CD14-positive monocyte (primary cell): ENCODE measurements at regions not wholly inside any gene's neighbourhood (a gene's known extent, or its start where the extent isn't known, plus 50 kb on each side); places are given as distances from the start of the nearest gene placed in this dataset.

ENCODE experiments used
- DNase-seq, 3 donors: peaks; one replicate each; pipeline ENCODE4 v3.0.0-alpha.2; 2011 to 2022
- H2AFZ ChIP-seq: 2 replicates; pipeline ENCODE4 v1.6.0; 2012; ENCODE audit warnings: mild to moderate bottlenecking, low read depth, low read length, inconsistent platforms; ENCODE audit not compliant: insufficient read depth, poor library complexity, severe bottlenecking
- H3K27ac ChIP-seq, 2 donors: 1 replicate in 1 of 2; 2 replicates in 1 of 2; pipeline ENCODE4 v1.5.1; 2012 to 2013; ENCODE audit warnings: low read length in 2 of 2, control low read depth in 1 of 2, inconsistent platforms in 1 of 2, low read depth in 1 of 2, mild to moderate bottlenecking in 1 of 2
- H3K27me3 ChIP-seq, 2 donors: one replicate each; pipeline versions ENCODE4 v1.6.0 to v1.6.1; 2011 to 2013; ENCODE audit warnings: low read length in 2 of 2; ENCODE audit not compliant: control insufficient read depth in 2 of 2, insufficient read depth in 2 of 2
- H3K36me3 ChIP-seq, 2 donors: replicated peaks in 1 of 2; 1 replicate in 1 of 2; 2 replicates in 1 of 2; pipeline versions ENCODE4 v1.5.1 to v1.6.1; 2012 to 2013; ENCODE audit warnings: low read length in 2 of 2, control low read depth in 1 of 2, inconsistent platforms in 1 of 2, mild to moderate bottlenecking in 1 of 2; ENCODE audit not compliant: insufficient read depth in 2 of 2, control insufficient read depth in 1 of 2
- H3K4me1 ChIP-seq, 2 donors: 1 replicate in 1 of 2; 2 replicates in 1 of 2; pipeline versions ENCODE4 v1.5.1 to v1.6.1; 2012 to 2013; ENCODE audit warnings: low read length in 2 of 2, control low read depth in 1 of 2, inconsistent platforms in 1 of 2, mild to moderate bottlenecking in 1 of 2, moderate library complexity in 1 of 2; ENCODE audit not compliant: insufficient read depth in 2 of 2, control insufficient read depth in 1 of 2
- H3K4me2 ChIP-seq: replicated peaks from 2 replicates; pipeline ENCODE3; 2012; ENCODE audit warnings: low read length, moderate library complexity, mild to moderate bottlenecking; ENCODE audit not compliant: poor library complexity, severe bottlenecking; ENCODE audit errors: extremely low read depth
- H3K4me3 ChIP-seq, 3 experiments: fragments of 200-600 bp in 1 of 3; sonication (generic) in 1 of 3; replicated peaks in 1 of 3; 1 replicate in 2 of 3; 2 replicates in 1 of 3; pipeline ENCODE4 v1.5.1; 2011 to 2013; ENCODE audit warnings: low read length in 3 of 3, mild to moderate bottlenecking in 3 of 3, control low read depth in 2 of 3, low read depth in 2 of 3, inconsistent platforms in 1 of 3, moderate library complexity in 1 of 3
- H3K79me2 ChIP-seq: 2 replicates; pipeline ENCODE4 v1.6.0; 2012; ENCODE audit warnings: mild to moderate bottlenecking, control low read depth, inconsistent platforms, low read length, moderate library complexity; ENCODE audit not compliant: insufficient read depth
- H3K9ac ChIP-seq: 2 replicates; pipeline ENCODE4 v1.6.0; 2017; ENCODE audit warnings: low read length, mild to moderate bottlenecking; ENCODE audit not compliant: insufficient read depth, poor library complexity, severe bottlenecking
- H3K9me3 ChIP-seq, 2 donors: replicated peaks in 1 of 2; 1 replicate in 1 of 2; 2 replicates in 1 of 2; pipeline versions ENCODE4 v1.5.1 to v1.6.1; 2012 to 2013; ENCODE audit warnings: low read length in 2 of 2, control low read depth in 1 of 2; ENCODE audit not compliant: control insufficient read depth in 1 of 2, insufficient read depth in 1 of 2
- H4K20me1 ChIP-seq: 2 replicates; pipeline ENCODE4 v1.6.0; 2012; ENCODE audit warnings: mild to moderate bottlenecking, low read length, control low read depth, moderate library complexity; ENCODE audit not compliant: insufficient read depth
- H3K27ac Mint-ChIP-seq, 7 donors: one replicate each; pipeline ENCODE4 v1.8.0; 2020; ENCODE audit warnings: mild to moderate bottlenecking in 7 of 7, mixed read lengths in 7 of 7, moderate library complexity in 6 of 7, inconsistent platforms in 2 of 7
- H3K27me3 Mint-ChIP-seq, 3 donors: one replicate each; pipeline ENCODE4 v1.8.0; 2021 to 2022; ENCODE audit warnings: low read depth in 3 of 3, mild to moderate bottlenecking in 3 of 3, mixed read lengths in 3 of 3, moderate library complexity in 3 of 3, inconsistent platforms in 1 of 3
- H3K36me3 Mint-ChIP-seq, 2 donors: one replicate each; pipeline ENCODE4 v1.8.0; 2020; ENCODE audit warnings: mixed read lengths in 2 of 2, inconsistent platforms in 1 of 2, mild to moderate bottlenecking in 1 of 2
- H3K4me1 Mint-ChIP-seq: one replicate; pipeline ENCODE4 v1.8.0; 2020; ENCODE audit warnings: mild to moderate bottlenecking, mixed read lengths
- H3K4me3 Mint-ChIP-seq, 2 donors: one replicate each; pipeline ENCODE4 v1.8.0; 2020; ENCODE audit warnings: mild to moderate bottlenecking in 2 of 2, mixed read lengths in 2 of 2, moderate library complexity in 1 of 2
- H3K9me3 Mint-ChIP-seq, 7 donors: one replicate each; pipeline ENCODE4 v1.8.0; 2020 to 2022; ENCODE audit warnings: mixed read lengths in 7 of 7, mild to moderate bottlenecking in 6 of 7, moderate library complexity in 6 of 7, inconsistent platforms in 2 of 7
- WGBS: methylation state at CpG from one replicate; pipeline ENCODE4 v1.1.5; 2013; ENCODE audit warnings: missing lambda C conversion rate; ENCODE audit not compliant: insufficient coverage; 5-methylcytosine and 5-hydroxymethylcytosine counted together
- intact Hi-C, 2 donors: fragments of 100-400 bp; cut with micrococcal nuclease; formaldehyde crosslinking; loops; one replicate each; pipeline versions ENCODE4 v1.15.0 to v1.15.1; 2023
- TF ChIP-seq, protein P1 (sequence below): fragments of 200-600 bp; IDR thresholded peaks from one replicate; pipeline ENCODE4 v1.8.0; 2022; ENCODE audit warnings: antibody characterized with exemption, mild to moderate bottlenecking

DNA sequence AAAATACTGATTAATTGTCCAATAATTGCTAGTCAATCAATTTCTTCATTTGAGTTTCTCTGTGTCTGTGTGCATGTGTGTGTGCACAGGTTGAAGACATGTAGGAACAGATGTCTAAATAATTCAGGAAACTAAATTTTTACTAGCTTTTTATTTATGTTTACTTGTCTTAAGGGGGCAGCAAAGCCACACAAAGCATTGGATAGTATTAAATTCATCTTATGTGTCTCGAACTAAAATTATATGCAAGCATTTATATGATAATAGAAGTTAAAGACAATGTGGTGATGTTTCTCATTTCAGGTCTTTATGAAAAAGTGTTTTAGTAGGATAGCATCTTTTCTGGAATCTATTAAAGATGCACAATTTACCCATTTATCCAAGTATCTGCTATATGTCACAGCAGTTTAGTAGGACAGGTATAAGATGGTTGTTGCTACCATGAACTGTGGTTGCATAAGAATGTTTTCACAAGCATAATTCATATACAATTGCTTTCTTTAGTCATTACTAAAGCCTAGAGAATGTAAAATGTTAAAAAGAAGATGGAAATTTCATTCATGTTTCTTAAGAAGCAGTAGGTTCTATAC lies 784.6 kb upstream of the NUDT12 start:
- Histone ChIP-seq H3K4me2 (no peak overlapping the region), H3K9ac (no peak overlapping the region), H3K27ac (no peak overlapping the region), H3K4me3 (no peak overlapping the region), H4K20me1 (no peaks in the 10 kb centered on the region), H3K27me3 (no peaks in the 10 kb centered on the region), H3K9me3 (no peaks in the 10 kb centered on the region), H3K4me1 (no peaks in the 10 kb centered on the region), H2AFZ (no peak overlapping the region), H3K79me2 (no peaks in the 10 kb centered on the region), H3K36me3 (no peaks in the 10 kb centered on the region)
- no peaks in the 10 kb centered on the region for H3K27me3 Mint-ChIP-seq
- H3K4me3 Mint-ChIP-seq: no peak overlapping the region
- DNase-seq: no peak
- H3K36me3 Mint-ChIP-seq: no peaks in the 10 kb centered on the region
- H3K9me3 Mint-ChIP-seq: no peaks in the 10 kb centered on the region
- intact Hi-C loops: no loop called here
- no peaks in the 10 kb centered on the region for H3K4me1 Mint-ChIP-seq
- TF ChIP-seq, protein P1, sequence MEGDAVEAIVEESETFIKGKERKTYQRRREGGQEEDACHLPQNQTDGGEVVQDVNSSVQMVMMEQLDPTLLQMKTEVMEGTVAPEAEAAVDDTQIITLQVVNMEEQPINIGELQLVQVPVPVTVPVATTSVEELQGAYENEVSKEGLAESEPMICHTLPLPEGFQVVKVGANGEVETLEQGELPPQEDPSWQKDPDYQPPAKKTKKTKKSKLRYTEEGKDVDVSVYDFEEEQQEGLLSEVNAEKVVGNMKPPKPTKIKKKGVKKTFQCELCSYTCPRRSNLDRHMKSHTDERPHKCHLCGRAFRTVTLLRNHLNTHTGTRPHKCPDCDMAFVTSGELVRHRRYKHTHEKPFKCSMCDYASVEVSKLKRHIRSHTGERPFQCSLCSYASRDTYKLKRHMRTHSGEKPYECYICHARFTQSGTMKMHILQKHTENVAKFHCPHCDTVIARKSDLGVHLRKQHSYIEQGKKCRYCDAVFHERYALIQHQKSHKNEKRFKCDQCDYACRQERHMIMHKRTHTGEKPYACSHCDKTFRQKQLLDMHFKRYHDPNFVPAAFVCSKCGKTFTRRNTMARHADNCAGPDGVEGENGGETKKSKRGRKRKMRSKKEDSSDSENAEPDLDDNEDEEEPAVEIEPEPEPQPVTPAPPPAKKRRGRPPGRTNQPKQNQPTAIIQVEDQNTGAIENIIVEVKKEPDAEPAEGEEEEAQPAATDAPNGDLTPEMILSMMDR: no peak
- H3K27ac Mint-ChIP-seq: no peak overlapping the region
- no CpG with 5 or more reads among the region's 1 CpG for WGBS

DNA sequence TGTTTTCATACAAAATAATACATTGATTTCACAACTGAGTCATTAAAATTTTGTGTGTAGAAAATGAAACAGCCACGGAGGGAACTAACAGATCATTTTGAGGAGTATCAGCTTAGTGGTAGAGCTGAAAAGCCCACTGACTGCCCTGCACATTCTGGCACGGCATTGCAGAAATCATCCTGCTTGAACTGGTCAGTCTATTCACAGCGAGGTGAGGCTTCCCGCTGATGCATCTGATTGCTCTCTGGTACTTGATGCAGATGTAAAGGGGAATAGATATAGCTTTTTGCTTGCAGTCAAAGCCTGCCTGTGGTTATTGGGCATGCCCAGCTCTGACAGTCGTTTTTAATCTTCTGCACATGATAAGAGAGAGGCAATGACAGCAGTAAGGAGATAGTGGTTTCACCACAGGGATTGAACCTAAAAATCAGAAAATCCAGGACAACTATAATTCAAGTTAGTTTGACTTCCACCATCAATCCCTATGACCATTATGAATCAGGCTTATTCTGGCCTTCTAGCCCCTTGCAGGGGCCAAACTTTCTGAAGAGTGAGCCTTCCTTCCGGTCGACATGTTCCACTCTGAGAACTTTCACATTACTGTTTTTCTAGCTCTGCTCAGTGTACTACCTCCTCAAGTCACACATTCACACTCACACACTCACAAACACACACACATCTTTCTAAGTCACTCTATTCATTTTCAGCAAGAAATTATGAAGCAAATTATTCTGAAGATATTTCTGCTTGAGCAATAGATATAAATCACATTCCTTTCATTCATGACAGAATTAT lies 782.8 kb upstream of the NUDT12 start:
- H3K27me3 Mint-ChIP-seq: no peaks in the 10 kb centered on the region
- no peaks in the 10 kb centered on the region for H3K79me2 ChIP-seq
- H3K27me3 ChIP-seq: no peaks in the 10 kb centered on the region
- no peaks in the 10 kb centered on the region for H3K36me3 Mint-ChIP-seq
- no peak overlapping the region for H3K27ac ChIP-seq
- H4K20me1 ChIP-seq: no peaks in the 10 kb centered on the region
- H3K9me3 Mint-ChIP-seq: no peaks in the 10 kb centered on the region
- no peaks in the 10 kb centered on the region for H3K9me3 ChIP-seq
- no peak overlapping the region for H3K4me2 ChIP-seq
- no peak for DNase-seq
- 96% methylated on average over 5 of the region's 7 CpGs for WGBS
- no peaks in the 10 kb centered on the region for H3K4me1 ChIP-seq
- TF ChIP-seq, protein P1: no peak
- no peak overlapping the region for H3K27ac Mint-ChIP-seq
- H3K9ac ChIP-seq: no peak overlapping the region
- intact Hi-C loops: no loop called here
- H3K4me3 Mint-ChIP-seq: no peak overlapping the region
- H3K36me3 ChIP-seq: no peaks in the 10 kb centered on the region
- no peaks in the 10 kb centered on the region for H3K4me1 Mint-ChIP-seq
- no peak overlapping the region for H3K4me3 ChIP-seq
- H2AFZ ChIP-seq: no peak overlapping the region
